GM19463 (cell line): ENCODE measurements at regions not wholly inside any gene's neighbourhood (a gene's known extent, or its start where the extent isn't known, plus 50 kb on each side); places are given as distances from the start of the nearest gene placed in this dataset.

ENCODE experiments used
- ATAC-seq: cut with Tn5 transposase; IDR thresholded peaks from one replicate; pipeline ENCODE4 v1.9.1; 2021; ENCODE audit warnings: mild to moderate bottlenecking, moderate library complexity; ENCODE audit not compliant: unreplicated experiment

DNA sequence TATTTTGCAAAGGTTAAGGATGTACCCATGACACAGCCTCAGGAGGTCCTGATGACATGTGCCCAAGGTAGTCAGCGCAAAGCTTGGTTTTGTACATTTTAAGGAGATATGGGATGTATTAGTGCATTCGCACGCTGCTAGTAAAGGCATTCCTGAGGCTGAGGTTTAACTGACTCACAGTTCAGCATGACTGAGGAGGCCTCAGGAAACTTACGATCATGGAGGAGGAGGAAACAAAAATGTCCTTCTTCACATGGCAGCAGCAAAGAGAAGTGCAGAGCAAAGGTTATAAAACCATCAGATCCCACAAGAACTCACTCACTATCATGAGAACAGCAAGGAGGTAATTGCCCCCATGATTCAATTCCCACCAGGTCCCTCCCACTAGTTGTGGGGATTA, 1017.4 kb downstream of the EFNB2 start:
- no peak for ATAC-seq

DNA sequence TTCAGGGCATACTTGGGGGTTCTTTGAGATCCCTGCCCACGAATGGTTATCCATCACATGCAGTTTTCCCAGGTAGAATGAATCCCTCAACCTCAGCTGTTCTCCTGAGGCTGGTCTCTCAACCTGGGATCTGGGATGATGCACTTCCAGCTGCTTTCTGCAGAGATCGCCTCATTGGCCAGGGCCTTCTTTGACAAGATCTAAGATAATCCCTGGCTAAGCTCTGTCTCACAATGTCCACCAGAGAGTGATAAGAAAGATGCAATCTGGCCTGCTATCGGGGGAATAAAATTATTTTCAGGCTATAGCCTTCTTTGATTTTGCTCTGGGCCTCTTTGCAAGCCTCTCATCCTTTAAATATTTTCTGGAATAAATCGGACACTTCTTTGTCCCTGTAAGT, 1021.1 kb downstream of the EFNB2 start:
- no peak for ATAC-seq

DNA sequence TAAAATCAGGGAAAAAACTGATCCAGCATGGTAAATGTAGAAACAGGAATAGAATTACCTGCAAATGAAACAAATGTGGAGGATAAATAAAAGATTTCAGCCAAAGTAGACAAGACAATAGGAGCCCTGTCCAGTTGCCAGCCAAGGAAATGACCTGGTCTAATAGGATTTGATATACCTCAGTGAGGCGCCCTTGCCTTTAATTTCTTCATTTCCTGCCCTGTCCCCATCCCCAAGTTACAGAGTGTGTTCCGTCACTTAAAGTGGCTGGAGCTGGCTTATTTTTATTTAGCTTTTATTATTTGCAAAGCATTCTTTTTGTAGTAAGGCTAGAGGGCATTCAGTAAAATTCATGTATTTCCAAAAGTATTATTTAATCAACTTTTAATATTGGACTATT, 1022.0 kb downstream of the EFNB2 start:
- ATAC-seq = no peak

DNA sequence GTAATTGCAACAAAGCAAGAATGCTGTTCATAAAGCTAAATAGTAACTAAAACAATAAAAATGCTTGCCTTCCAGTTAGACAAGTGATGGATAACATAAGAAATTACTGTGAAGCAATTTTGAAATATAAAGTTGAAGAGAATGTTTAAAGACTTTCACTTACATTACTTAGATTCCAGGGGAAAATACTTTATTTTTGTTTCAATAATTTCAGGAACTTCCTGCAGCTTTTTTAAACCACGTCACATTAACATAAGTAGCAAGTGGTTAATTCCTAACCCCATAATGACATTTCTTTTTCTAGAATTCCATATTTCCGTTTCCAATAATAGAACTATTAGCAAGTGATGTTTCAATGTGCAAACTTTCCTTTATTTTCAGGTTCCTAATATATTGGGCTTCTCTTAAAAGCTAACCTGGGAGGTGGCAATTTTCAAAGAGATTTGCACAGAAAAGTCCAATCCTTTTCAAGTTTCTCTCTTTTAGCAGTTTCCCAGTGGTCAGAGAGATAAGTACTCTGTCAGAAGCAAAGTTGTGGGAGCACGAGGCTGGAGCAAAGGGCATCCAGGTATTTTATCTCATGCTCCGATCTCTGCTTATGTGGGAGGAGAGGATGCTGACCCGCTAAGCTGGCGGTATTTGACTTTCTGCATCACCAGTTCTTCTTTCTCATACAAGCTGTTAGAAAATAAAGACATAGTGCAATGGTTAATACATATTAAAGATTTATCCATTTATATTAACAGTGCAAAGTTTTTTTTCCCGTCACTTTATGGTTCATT, 1025.3 kb downstream of the EFNB2 start:
- ATAC-seq = no peak

DNA sequence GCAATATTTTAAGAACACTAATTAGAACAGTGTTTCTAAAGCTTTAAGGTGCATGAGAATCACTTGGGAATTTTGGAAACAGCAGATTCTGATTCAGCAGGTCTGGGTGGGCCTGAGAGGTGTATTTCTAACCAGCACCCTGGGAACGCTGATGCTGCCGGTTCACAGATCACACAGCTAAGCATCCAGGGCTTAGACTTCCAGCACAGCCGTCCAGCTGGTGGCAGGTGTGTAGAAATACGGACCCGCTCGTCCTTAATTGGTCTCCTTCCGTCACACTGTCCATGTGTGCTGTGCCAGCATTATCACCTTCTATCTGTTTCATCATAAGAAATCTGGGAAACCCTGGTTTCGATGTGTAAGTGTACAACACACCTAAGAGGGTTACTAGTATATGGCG, 1029.0 kb downstream of the EFNB2 start:
- no peak for ATAC-seq

DNA sequence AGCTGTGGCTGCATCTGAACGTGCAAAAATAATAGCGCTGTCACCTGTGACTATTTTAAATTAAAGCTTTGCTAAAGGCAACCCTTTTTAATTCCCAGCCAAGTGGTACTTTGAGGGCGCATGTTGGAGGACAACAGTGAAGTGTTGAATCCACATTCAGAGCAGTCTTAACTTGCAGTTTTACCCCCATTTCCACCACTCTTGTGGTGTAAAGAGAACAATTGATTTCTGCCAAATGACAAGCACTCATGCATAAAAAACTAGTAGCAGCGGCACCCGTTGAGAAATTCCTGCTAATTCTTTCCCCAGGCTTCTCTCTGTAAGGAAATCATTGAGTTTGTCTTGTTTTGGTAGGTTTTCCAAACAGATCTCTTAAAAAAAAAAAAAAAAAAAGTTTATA, 1033.3 kb downstream of the EFNB2 start:
- no peak for ATAC-seq

DNA sequence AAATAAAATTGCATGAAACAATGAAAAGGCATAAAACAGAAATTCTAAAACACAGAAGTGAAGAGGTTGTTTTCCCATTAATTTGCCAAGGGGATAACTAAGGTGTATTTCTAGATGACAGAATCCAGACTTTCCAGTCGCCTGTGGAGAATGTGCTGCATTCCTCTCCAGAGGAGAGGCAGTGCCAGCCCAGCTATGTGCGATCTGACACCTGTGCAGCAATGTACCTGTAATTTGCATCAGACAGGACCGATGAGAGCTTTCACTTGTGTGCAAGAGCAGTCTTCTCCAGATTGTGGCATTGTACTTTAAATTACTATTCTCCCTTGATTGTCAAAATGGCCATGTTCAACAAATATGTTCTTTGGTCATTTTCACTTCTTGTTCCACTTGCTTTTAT, 1037.9 kb downstream of the EFNB2 start:
- no peak for ATAC-seq

DNA sequence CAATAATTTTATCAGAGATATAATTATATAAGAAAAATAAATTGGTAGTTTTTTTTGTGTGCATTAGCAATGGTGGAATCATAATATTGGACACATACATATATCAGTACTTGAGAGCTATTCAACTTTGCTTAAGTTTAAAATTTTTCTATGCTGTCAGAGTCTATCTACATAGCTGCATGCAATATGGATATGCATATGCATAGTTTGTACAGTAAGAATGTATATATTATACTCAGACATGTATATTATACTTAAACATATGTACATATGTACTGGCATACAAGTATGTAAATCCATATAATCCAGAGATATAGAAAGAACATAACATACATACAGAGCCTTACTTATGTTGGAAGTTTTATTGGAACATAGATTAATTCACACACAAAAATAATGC, 1043.2 kb downstream of the EFNB2 start:
- no peak for ATAC-seq

DNA sequence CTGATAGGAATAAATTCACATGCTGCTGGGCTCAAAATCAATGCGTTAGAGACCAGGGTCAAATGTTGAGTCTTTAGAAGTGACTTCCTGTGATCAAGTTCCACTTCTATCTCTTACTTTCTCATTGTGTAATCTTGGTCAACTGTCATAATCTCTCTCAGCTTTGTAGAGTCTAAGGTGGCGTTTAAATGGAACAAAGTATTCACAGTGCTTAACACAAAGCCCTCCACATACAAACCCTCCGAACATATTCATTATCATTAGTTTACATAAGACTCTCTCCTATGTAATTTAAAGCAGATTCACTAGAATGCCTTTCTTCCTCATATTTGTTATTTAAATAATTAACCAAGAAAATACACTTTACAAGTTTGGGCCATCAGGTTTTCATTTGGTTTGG, 1044.1 kb downstream of the EFNB2 start:
- ATAC-seq = no peak

DNA sequence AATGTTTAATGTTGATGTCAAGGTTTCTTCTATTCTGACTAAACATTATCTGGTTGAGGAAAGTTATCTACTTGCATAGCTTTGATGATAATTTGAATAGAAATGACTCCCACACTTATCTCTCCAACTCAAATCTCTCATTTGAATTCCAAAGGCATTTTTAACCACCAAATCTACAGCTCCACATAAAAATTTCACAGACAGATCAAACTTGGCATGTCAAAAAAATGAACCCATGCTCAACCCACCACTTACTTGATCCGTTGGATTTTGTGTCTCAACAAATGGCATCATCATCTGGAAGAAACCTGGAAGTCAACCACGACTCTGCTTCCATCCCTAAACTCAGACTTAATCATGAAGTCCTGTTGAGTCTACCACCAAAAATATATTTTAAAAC, 1050.4 kb downstream of the EFNB2 start:
- no peak for ATAC-seq

DNA sequence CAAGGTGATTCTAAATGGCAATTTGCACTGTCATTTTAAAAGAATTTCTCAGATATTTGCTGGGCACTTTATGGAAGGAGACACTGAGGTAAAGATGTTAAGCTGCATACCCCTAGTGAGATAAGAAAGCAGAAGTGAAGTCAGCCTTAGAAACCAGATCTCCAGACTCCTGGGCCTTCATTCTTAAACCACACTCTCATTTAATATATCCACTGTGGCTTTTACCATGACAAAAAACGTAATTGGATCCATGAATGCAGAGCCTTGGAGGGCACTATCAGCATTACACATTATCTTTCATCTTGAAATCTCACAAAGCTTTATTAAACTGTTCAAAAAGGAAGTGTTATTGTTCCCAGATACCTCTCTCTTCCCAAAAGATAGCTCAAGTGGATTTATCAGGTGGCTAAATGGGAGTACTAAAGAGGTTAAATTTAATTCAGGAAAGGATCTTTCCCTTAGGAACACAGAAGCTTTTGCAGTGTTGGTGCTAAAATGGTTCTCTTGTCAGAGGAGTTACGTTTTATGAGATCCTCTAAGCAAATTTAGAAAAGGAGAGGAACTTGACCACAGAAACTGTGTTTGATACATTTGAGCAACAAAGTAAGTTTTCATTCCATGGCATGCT, 1060.4 kb downstream of the EFNB2 start:
- no peak for ATAC-seq

DNA sequence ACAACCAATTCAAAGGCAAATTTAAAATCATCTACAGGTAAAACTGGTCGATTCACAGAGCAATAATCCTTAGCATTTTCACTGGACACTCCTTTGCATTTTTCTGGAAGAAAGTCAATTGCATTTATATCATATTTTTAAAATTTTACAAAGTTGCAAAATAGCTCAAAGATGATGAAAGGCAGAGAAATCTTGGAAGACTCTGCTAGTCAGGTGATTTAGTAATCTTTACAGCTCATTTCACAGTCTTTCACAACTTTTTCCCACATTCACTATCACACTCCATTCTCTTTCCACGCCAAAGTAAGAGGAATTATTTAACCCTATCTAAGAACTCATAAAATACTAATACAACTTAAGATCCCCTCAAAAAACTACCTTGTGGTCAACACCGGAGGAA, 1063.8 kb downstream of the EFNB2 start:
- ATAC-seq = no peak

DNA sequence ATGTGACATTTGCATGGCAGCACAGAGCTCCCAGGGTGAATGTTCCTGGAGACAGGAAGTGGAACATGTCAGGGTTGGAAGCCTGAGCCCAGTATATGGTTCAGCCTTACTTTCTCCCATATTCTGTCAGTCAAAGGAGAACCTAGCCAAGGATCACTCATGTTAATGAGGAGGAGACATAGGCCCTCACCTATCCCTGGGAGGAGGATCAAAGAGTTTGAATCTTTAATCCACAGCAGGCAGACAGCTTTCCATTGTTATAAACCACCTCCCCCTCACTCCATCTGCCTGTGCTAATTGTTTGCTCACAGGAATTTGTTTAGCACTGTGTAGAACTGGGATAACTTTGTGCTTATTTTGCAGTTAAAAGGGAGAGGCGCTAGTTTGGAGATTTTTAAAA, 1069.1 kb downstream of the EFNB2 start:
- no peak for ATAC-seq

DNA sequence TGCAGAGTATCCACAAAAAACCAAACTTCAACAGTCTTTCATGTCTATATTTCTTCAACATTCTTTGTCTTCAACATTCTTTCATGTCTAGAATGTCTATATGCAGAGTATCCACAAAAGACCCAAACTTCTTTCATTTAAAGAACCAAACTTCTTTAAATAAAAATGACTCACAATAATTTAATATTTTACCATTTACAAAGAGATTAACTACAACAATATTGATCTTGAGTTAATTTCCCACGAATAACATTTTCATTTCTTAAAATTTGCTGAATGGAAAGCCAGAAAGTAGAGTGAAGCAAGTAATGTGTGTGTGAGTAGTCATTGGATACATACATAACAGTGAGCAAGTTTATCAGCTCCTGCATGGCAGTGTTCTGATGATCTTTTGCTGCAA, 1069.7 kb downstream of the EFNB2 start, which contains the start of gene DAOA:
TSS of gene DAOA (plus strand) at position 301 of the 400 bp plus-strand sequence.
- no peak for ATAC-seq

DNA sequence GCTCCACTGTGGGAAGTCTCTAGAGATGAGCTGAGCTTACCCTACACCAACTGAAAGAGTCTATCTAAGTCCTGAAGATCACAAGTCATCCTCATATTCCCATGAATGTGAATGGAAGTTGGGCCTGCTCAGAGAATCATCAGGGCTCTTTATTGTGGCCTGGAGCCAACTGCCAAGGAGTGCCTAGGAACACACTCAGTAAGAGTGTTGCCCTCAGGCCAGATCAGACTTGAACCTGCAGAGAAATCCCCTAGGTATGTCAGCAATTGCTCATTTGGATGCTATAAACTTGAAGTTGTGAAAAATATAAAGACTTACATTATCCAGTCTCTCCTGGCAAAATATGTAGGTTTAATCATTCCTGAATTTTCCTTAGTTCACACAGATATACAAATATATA, 1070.2 kb downstream of the EFNB2 start:
- ATAC-seq = no peak

DNA sequence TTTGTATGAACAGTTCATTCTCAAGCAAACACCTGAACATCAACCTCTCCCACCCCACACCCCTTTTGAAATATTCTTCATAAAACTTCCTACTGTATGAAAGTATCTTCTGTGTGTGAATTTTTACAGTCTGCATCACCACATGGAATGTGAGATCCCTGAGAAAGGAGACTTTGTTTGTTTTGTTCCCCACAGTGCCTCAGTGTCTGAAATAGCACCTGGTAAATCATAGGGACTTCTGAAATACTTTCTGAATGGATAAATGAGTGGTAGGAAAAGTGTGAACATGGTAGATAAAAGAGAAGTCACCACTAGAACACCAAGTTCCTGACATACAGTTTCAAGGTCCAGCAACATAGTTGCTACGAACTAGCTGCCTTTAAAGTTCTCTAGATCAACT, 1071.2 kb downstream of the EFNB2 start:
- no peak for ATAC-seq

DNA sequence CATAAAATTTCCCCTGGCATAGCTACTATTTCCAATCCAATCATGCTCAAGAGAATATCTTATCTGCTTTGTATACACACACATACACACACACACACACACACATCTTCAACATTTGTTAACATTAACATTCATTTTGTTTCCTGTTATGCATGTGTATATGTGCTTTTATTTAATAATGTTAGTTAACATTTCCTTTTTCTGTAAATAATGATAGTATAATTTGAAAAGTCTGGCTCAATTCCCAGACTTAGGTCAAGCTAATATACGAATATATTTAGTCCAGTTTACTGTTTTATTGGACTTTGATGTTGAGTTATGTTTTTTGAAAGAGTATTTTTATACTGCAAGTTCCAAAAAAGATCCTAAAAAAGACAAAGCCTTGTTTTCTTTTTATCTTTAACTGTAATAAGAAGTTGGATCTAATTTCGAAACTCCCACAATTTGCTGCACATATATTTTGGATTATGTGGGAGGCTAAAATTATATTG, 1072.4 kb downstream of the EFNB2 start:
- no peak for ATAC-seq

DNA sequence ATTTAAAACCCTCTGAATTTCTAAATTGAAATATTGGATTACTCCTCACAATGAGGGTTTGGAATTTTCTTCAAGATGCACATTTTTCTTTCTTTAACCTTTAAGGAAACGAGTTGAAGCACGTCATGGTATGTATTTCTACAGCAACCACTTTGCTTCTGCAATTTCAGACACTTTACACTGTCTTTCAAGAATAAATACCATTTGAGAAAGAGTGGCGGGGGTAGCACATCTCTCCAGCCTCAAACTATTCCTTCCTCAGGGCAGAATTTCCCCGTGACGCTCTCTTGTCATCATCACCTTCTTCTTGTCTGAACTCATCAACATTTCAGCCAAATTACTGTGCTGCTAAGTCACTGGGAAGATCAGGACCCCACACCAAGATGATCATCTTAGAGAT, 1073.4 kb downstream of the EFNB2 start:
- no peak for ATAC-seq

DNA sequence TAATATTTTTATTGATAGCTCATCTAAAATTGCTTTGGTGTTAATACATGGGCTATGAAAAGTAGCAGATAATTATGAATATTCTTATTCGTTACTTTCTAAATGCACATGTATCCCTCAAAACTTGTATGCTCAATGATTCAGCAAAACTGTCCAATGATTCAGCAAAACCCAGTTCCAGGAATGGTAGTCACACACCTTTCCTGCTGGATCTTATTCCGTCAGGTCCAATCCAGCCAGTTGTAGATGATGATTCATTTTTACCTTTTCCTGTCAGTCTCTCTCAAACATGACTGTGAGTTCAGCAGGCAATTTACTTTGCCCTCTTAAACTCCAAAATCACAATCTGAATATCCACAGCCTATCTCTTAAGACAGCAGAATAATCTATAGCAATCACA, 1082.6 kb downstream of the EFNB2 start:
- ATAC-seq = no peak

DNA sequence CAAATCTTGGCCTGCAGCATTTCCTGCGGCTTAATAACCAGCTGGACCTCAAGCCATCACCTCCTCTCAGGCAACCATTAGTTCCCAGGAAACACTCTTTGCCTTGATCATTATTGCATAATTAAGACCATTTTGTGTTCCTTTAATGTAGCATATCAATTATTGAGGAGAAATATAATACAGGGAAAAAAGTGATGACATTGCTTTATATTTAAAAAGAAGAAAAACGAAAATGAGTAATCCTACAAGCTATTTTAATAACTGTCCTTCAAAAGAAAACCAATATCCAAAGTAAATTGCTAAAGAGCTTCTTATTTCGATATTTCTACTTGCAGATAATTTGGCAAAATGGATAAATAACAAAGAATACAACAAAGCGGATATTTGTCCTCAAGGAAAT, 1084.7 kb downstream of the EFNB2 start:
- ATAC-seq = no peak

DNA sequence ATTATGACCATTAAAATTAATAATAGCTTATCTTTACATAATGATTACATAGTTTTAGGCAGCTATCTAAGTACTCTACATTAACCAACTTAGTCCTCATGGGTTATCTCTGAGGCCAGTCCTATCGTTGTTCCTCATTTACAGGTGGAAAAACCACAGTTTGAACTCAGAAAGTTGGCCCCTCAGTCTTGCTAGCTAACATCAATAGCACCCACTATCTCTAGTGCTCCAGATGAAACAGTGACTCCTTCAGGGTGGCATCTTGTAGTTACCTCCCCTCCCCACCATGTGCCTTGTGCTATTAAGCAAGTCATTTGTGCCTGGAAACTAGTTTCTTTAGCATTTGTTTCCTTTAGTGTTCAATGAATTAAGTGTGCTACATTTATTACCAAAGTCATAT, 1086.7 kb downstream of the EFNB2 start:
- ATAC-seq = no peak

DNA sequence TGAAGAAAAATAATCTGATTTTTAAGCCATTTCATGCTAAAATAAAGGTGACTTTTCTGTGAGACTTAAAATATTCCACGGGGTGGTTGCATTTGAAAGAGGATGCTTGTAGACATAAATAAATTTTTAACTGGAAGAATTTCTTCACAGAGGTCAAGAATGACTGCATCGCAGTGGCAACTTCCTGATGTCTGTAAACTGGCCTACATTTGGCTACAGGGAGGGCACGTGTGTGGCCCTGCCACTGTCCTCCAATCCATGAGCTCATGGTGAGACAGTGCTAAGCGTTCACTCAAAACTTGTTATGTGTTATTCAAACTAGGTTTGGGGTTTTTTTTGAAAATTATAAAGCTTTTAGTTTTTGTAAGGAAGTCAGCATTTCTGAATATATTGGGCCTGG, 1089.3 kb downstream of the EFNB2 start:
- ATAC-seq = no peak

DNA sequence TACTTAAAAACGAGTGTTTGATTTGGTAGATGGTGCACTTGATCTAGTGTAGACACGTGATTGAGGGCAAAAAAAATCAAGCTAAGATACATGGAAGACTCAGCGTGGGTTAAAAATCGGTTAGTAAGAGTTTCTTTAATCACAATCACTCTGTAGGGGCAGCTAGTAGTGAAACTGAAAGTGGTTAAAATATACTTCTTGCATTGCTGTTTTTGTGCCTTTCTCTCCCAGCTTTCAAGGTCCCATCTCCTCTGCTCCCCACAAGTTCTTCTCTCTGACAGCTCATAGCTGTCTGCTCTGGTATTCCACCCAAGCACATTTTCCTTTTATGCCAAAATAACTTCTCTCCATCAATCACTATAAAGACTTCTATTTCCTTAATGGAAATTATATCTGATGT, 1089.7 kb downstream of the EFNB2 start:
- ATAC-seq = no peak
